Gastrocnemius medialis (tissue), 4 donors: ENCODE measurements at regions not wholly inside any gene's neighbourhood (a gene's known extent, or its start where the extent isn't known, plus 50 kb on each side); places are given as distances from the start of the nearest gene placed in this dataset.
"Not testable (repeated sequence)": the region's sequence is repeated elsewhere in the genome, so short reads cannot be mapped to it uniquely, and the experiment has no call there.

ENCODE experiments used
- POLR2A ChIP-seq, 2 donors: fragments of 450-650 bp; IDR thresholded peaks; one replicate each; pipeline ENCODE4 v1.6.1; 2017; ENCODE audit warnings: antibody characterized with exemption in 2 of 2, mild to moderate bottlenecking in 2 of 2, moderate library complexity in 2 of 2
- TF ChIP-seq, protein P1 (sequence below), 5 experiments: fragments of 450-650 bp in 3 of 5; fragments of 200-600 bp in 2 of 5; sonication (generic) in 2 of 5; IDR thresholded peaks in 4 of 5; conservative IDR thresholded peaks in 1 of 5; 1 replicate in 4 of 5; 2 replicates in 1 of 5; pipeline ENCODE4 v1.5.1; 2016 to 2019; ENCODE audit warnings: antibody characterized with exemption in 5 of 5, mild to moderate bottlenecking in 3 of 5, moderate library complexity in 3 of 5

DNA sequence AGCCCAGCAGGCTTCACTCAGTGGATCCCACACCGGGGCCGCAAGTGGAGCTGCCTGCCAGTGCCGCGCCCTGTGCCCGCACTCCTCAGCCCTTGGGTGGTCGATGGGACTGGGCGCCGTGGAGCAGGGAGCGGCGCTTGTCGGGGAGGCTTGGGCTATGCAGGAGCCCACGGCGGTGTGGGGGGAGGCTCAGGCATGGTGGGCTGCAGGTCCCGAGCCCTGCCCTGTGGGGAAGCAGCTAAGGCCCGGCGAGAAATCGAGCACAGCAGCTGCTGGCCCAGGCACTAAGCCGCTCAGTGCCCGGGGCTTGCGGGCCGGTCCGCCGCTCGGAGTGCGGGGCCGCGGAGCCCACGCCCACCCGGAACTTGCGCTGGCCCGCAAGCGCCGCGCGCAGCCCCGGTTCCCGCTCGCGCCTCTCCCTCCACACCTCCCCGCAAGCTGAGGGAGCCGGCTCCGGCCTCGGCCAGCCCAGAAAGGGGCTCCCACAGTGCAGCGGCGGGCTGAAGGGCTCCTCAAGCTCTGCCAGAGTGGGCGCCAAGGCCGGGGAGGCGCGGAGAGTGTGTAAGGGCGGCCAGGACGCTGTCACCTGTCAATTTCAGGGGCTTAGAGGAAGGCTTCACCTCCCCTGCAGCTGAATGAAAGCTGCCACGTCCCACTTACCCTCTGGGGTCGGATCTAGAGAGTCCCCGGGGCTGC, 157.3 kb downstream of the LY86 start:
- TF ChIP-seq, protein P1, sequence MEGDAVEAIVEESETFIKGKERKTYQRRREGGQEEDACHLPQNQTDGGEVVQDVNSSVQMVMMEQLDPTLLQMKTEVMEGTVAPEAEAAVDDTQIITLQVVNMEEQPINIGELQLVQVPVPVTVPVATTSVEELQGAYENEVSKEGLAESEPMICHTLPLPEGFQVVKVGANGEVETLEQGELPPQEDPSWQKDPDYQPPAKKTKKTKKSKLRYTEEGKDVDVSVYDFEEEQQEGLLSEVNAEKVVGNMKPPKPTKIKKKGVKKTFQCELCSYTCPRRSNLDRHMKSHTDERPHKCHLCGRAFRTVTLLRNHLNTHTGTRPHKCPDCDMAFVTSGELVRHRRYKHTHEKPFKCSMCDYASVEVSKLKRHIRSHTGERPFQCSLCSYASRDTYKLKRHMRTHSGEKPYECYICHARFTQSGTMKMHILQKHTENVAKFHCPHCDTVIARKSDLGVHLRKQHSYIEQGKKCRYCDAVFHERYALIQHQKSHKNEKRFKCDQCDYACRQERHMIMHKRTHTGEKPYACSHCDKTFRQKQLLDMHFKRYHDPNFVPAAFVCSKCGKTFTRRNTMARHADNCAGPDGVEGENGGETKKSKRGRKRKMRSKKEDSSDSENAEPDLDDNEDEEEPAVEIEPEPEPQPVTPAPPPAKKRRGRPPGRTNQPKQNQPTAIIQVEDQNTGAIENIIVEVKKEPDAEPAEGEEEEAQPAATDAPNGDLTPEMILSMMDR (IDR thresholded peaks at IDR 0.05 in 4 of 5, conservative IDR thresholded peaks at IDR 0.05 in 1 of 5): not testable (repeated sequence)
- not testable (repeated sequence) for TF ChIP-seq POLR2A (IDR thresholded peaks at IDR 0.05)
